Duodenal mucosa (tissue), 2 donors: ENCODE measurements at regions not wholly inside any gene's neighbourhood (a gene's known extent, or its start where the extent isn't known, plus 50 kb on each side); places are given as distances from the start of the nearest gene placed in this dataset.

Experiments
- H3K27ac ChIP-seq: one replicate; pipeline ENCODE4 v1.7.0; 2013; ENCODE audit warnings: low read depth, low read length
- H3K27me3 ChIP-seq, 2 donors: one replicate each; pipeline ENCODE4 v1.7.0; 2013; ENCODE audit warnings: low read length in 2 of 2, control low read depth in 1 of 2; ENCODE audit not compliant: insufficient read depth in 2 of 2, control insufficient read depth in 1 of 2
- H3K36me3 ChIP-seq, 2 donors: one replicate each; pipeline ENCODE4 v1.7.0; 2013; ENCODE audit warnings: low read length in 2 of 2, control low read depth in 1 of 2; ENCODE audit not compliant: insufficient read depth in 2 of 2, control insufficient read depth in 1 of 2
- H3K4me1 ChIP-seq, 2 donors: one replicate each; pipeline ENCODE4 v1.7.0; 2013; ENCODE audit warnings: low read length in 2 of 2, control low read depth in 1 of 2; ENCODE audit not compliant: insufficient read depth in 2 of 2, control insufficient read depth in 1 of 2
- H3K4me3 ChIP-seq, 2 donors: one replicate each; pipeline ENCODE4 v1.7.0; 2013; ENCODE audit warnings: low read length in 2 of 2, low read depth in 1 of 2
- H3K9ac ChIP-seq, 2 donors: one replicate each; pipeline ENCODE4 v1.7.0; 2013; ENCODE audit warnings: low read length in 2 of 2, low read depth in 1 of 2
- H3K9me3 ChIP-seq, 2 donors: one replicate each; pipeline ENCODE4 v1.7.0; 2013; ENCODE audit warnings: low read length in 2 of 2, control low read depth in 1 of 2; ENCODE audit not compliant: control insufficient read depth in 1 of 2

GRCh38 chr10:4070921-4071660 is 286.1 kb upstream of the KLF6 start:
- Histone ChIP-seq H3K27me3 (no peaks in the 10 kb centered on the region), H3K9me3 (no peaks in the 10 kb centered on the region), H3K36me3 (no peaks in the 10 kb centered on the region), H3K4me1 (peaks cover 23 to 27% of the 10 kb centered on the region in 2 donors), H3K27ac (no peak overlapping the region), H3K4me3 (no peak overlapping the region), H3K9ac (no peak overlapping the region)

GRCh38 chr10:4070184-4070583 is 285.2 kb upstream of the KLF6 start:
- no peak overlapping the region for H3K27ac ChIP-seq
- no peaks in the 10 kb centered on the region for H3K27me3 ChIP-seq
- no peak overlapping the region for H3K4me3 ChIP-seq
- H3K9me3 ChIP-seq: no peaks in the 10 kb centered on the region
- no peaks in the 10 kb centered on the region for H3K36me3 ChIP-seq
- H3K4me1 ChIP-seq: peaks cover 23 to 27% of the 10 kb centered on the region in 2 donors
- H3K9ac ChIP-seq: no peak overlapping the region

- H3K27ac ChIP-seq: no peak overlapping the region
Measured at GRCh38 chr10:4069491-4069890, 284.5 kb upstream of the KLF6 start.

GRCh38 chr10:4068629-4069028 is 283.6 kb upstream of the KLF6 start:
- Histone ChIP-seq H3K4me3 (no peak overlapping the region), H3K27ac (no peak overlapping the region), H3K36me3 (no peaks in the 10 kb centered on the region), H3K9me3 (no peaks in the 10 kb centered on the region), H3K9ac (no peak overlapping the region), H3K4me1 (peaks cover 17 to 19% of the 10 kb centered on the region in 2 donors), H3K27me3 (no peaks in the 10 kb centered on the region)

More at GRCh38 chr10:4069491-4069890, 284.5 kb upstream of the KLF6 start:
- no peaks in the 10 kb centered on the region for H3K36me3 ChIP-seq
- no peaks in the 10 kb centered on the region for H3K9me3 ChIP-seq
- H3K9ac ChIP-seq: no peak overlapping the region
- no peaks in the 10 kb centered on the region for H3K27me3 ChIP-seq
- H3K4me3 ChIP-seq: no peak overlapping the region
- peaks cover 19 to 23% of the 10 kb centered on the region in 2 donors for H3K4me1 ChIP-seq

GRCh38 chr10:4067931-4068561 is 283.0 kb upstream of the KLF6 start:
- no peaks in the 10 kb centered on the region for H3K9me3 ChIP-seq
- H3K9ac ChIP-seq: no peak overlapping the region
- no peaks in the 10 kb centered on the region for H3K27me3 ChIP-seq
- H3K4me3 ChIP-seq: no peak overlapping the region
- no peak overlapping the region for H3K27ac ChIP-seq
- H3K36me3 ChIP-seq: no peaks in the 10 kb centered on the region
- peaks cover 19 to 20% of the 10 kb centered on the region in 2 donors for H3K4me1 ChIP-seq

GRCh38 chr10:4067531-4067930 is 282.5 kb upstream of the KLF6 start:
- H3K4me1 ChIP-seq: peaks cover 19 to 26% of the 10 kb centered on the region in 2 donors
- H3K27ac ChIP-seq: no peak overlapping the region
- no peaks in the 10 kb centered on the region for H3K36me3 ChIP-seq
- H3K9me3 ChIP-seq: no peaks in the 10 kb centered on the region
- no peaks in the 10 kb centered on the region for H3K27me3 ChIP-seq
- H3K9ac ChIP-seq: no peak overlapping the region
- H3K4me3 ChIP-seq: no peak overlapping the region

GRCh38 chr10:4066581-4067390 is 281.8 kb upstream of the KLF6 start:
- H3K27me3 ChIP-seq: no peaks in the 10 kb centered on the region
- peaks cover 24 to 33% of the 10 kb centered on the region in 2 donors for H3K4me1 ChIP-seq
- H3K9ac ChIP-seq: no peak overlapping the region
- no peaks in the 10 kb centered on the region for H3K36me3 ChIP-seq
- no peak overlapping the region for H3K4me3 ChIP-seq
- H3K27ac ChIP-seq: no peak overlapping the region
- no peaks in the 10 kb centered on the region for H3K9me3 ChIP-seq

- Histone ChIP-seq H3K36me3 (no peaks in the 10 kb centered on the region), H3K27me3 (no peaks in the 10 kb centered on the region), H3K9ac (no peak overlapping the region), H3K4me1 (peaks cover 26 to 53% of the 10 kb centered on the region in 2 donors), H3K4me3 (no peak overlapping the region), H3K9me3 (no peaks in the 10 kb centered on the region), H3K27ac (no peak overlapping the region)
Measured at GRCh38 chr10:4064489-4064888, 279.5 kb upstream of the KLF6 start.

GRCh38 chr10:4063717-4064116 is 278.7 kb upstream of the KLF6 start:
- H3K4me3 ChIP-seq: no peak overlapping the region
- no peak overlapping the region for H3K9ac ChIP-seq
- no peaks in the 10 kb centered on the region for H3K36me3 ChIP-seq
- H3K27ac ChIP-seq: no peak overlapping the region
- no peaks in the 10 kb centered on the region for H3K27me3 ChIP-seq
- H3K4me1 ChIP-seq: peaks cover 26 to 58% of the 10 kb centered on the region in 2 donors
- no peaks in the 10 kb centered on the region for H3K9me3 ChIP-seq

- H3K36me3 ChIP-seq: no peaks in the 10 kb centered on the region
- H3K27ac ChIP-seq: no peak overlapping the region
- H3K4me1 ChIP-seq: peaks cover 29 to 65% of the 10 kb centered on the region in 2 donors
- no peak overlapping the region for H3K9ac ChIP-seq
- H3K4me3 ChIP-seq: no peak overlapping the region
- H3K9me3 ChIP-seq: no peaks in the 10 kb centered on the region
- no peaks in the 10 kb centered on the region for H3K27me3 ChIP-seq
Measured at GRCh38 chr10:4062751-4063150, 277.7 kb upstream of the KLF6 start.
